ENCODE measurements at regions not wholly inside any gene's neighbourhood (a gene's known extent, or its start where the extent isn't known, plus 50 kb on each side); places are given as distances from the start of the nearest gene placed in this dataset.
A peak's percentile ranks its signal among the peaks of the same experiment; 100 is the strongest.

GRCh38 chr2:19425419-19425818 is 67.0 kb upstream of the OSR1 start:
- DNase-seq (ENCODE audit: low read depth): peak; percentile 26

GRCh38 chr2:19419211-19419880 is 60.9 kb upstream of the OSR1 start:
- H3K4me3 ChIP-seq (ENCODE audit: low read depth, low read length): no peak overlapping the region
- no peak for DNase-seq (ENCODE audit: low read depth)
- TF ChIP-seq, protein P1, sequence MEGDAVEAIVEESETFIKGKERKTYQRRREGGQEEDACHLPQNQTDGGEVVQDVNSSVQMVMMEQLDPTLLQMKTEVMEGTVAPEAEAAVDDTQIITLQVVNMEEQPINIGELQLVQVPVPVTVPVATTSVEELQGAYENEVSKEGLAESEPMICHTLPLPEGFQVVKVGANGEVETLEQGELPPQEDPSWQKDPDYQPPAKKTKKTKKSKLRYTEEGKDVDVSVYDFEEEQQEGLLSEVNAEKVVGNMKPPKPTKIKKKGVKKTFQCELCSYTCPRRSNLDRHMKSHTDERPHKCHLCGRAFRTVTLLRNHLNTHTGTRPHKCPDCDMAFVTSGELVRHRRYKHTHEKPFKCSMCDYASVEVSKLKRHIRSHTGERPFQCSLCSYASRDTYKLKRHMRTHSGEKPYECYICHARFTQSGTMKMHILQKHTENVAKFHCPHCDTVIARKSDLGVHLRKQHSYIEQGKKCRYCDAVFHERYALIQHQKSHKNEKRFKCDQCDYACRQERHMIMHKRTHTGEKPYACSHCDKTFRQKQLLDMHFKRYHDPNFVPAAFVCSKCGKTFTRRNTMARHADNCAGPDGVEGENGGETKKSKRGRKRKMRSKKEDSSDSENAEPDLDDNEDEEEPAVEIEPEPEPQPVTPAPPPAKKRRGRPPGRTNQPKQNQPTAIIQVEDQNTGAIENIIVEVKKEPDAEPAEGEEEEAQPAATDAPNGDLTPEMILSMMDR (conservative IDR thresholded peaks at IDR 0.05; ENCODE audit: low read depth, low read length): no peak

More at GRCh38 chr2:19425419-19425818, 67.0 kb upstream of the OSR1 start:
- TF ChIP-seq, protein P1 (conservative IDR thresholded peaks at IDR 0.05; ENCODE audit: low read depth, low read length): no peak
- H3K4me3 ChIP-seq (ENCODE audit: low read depth, low read length): no peak overlapping the region

DNA sequence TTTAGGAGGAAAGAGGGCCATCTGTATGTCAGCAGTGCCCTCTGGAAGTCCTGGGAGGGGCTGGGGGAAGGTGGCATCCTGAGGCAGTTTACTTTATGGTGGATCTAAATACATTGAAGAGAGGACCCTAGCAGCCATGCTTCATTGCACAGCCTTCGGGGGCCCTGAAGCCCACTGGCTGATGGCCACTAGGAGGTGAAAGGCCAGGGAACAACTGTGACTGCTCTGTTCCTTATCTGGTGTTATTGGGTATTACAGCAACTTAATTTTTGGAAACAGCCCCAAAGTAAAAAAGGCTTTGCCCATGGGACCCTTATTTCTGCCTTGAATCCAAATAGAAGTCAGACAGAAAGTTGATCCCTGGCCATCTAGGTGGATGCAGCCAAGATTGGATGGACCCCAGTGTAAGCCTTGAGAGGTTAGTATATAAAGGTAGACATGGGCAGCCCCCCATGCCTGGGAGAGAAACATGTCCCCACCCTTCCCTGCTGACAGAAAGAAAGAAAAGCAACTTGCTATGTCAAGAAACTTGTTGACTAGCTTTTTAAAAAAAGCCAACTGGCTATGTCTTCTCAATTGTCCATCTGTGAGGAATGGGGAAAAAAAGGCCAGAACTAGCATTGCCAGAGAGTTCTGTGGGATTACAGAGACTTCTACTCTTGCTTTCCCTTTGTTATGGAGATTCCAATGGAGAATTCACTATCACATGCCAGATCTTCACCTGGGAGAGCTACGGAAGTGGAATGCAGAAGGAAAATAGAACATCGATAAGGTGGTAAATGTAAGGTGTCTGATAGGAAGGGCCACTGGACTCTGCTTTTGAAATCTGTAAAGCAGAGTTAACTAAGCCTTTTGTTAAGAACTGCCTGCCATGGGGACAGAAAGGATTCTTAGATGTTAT is 58.6 kb upstream of the OSR1 start:
- H3K4me3 ChIP-seq (ENCODE audit: low read depth, low read length): no peak overlapping the region
- TF ChIP-seq, protein P1 (conservative IDR thresholded peaks at IDR 0.05; ENCODE audit: low read depth, low read length): no peak
- DNase-seq (ENCODE audit: low read depth): no peak

- H3K4me3 ChIP-seq (ENCODE audit: low read depth, low read length): no peak overlapping the region
- no peak for DNase-seq (ENCODE audit: low read depth)
- TF ChIP-seq, protein P1 (conservative IDR thresholded peaks at IDR 0.05; ENCODE audit: low read depth, low read length): no peak
These were observed 57.7 kb upstream of the OSR1 start for GRCh38 chr2:19416083-19416482.

- H3K4me3 ChIP-seq (ENCODE audit: low read depth, low read length): no peak overlapping the region
- TF ChIP-seq, protein P1 (conservative IDR thresholded peaks at IDR 0.05; ENCODE audit: low read depth, low read length): no peak
- DNase-seq (ENCODE audit: low read depth): no peak
These were observed 50.6 kb upstream of the OSR1 start for GRCh38 chr2:19409046-19409445.

GRCh38 chr2:19408592-19408991 is 50.2 kb upstream of the OSR1 start:
- peak; percentile 16 for DNase-seq (ENCODE audit: low read depth)
- TF ChIP-seq, protein P1 (conservative IDR thresholded peaks at IDR 0.05; ENCODE audit: low read depth, low read length): no peak
- no peak overlapping the region for H3K4me3 ChIP-seq (ENCODE audit: low read depth, low read length)

Data from choroid plexus epithelial cell (primary cell).